GM18909 (cell line): ENCODE measurements at regions not wholly inside any gene's neighbourhood (a gene's known extent, or its start where the extent isn't known, plus 50 kb on each side); places are given as distances from the start of the nearest gene placed in this dataset.

Experiments used
- ATAC-seq: cut with Tn5 transposase; IDR thresholded peaks from one replicate; pipeline ENCODE4 v1.9.1; 2021; ENCODE audit warnings: mild to moderate bottlenecking; ENCODE audit not compliant: unreplicated experiment, poor library complexity

DNA sequence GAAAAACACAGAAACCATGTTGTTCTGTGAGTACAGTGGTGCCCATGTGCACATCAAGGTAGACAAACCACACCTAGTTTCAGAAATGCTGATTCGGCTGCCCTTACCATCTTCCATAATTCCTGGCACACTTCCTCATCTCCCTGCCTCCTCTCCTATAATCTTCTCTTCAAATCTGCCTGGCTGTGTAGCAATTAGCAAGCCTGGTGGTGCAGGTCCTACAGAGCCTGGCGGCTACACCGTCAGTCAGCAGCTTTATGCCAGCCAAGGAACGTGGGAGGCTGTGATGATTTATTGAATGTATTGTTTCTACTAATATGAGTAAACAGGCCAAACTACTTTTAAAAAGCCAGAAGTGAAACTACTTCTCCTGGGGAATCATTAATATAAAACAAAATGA is 106.8 kb downstream of the SEMA6D start:
- ATAC-seq: peak; percentile 70

DNA sequence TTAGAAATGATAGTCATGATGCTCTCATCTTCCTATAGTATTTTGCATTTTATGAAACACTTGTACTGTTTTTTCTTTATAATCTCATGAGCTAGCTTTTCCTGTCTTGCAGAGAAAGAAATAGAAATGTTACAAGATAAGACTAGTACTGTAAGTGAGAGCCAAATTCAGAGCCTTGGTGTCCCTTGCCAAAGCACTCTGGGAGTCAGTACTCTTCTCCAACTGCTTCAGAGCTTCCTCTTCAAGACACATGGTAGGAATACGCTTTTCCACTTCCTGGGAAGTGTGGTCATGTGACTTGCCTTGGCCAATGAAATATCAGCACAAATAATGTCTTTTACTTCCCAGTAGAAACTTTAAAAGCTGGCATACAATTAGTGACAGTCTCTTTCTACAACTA is 112.4 kb downstream of the SEMA6D start:
- ATAC-seq: no peak

DNA sequence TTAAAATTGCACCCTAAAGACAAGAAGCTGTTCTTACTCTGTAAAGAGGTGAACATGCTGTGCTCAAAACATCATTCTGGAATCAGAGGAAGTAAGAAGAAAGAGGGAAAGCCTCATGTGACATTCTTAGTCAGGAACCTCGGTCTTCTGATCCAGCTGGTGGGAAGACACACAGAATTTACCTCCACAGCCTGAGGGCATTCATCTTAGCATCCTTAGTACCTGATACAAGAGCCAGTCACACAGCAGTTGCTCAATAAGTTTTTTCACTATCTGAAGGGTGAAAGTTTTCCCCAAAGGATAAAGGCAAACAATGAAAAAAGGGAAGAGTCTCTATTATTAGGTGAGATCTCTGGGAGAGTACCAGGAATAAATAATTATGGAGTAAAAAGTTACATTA is 116.8 kb downstream of the SEMA6D start:
- ATAC-seq: no peak

DNA sequence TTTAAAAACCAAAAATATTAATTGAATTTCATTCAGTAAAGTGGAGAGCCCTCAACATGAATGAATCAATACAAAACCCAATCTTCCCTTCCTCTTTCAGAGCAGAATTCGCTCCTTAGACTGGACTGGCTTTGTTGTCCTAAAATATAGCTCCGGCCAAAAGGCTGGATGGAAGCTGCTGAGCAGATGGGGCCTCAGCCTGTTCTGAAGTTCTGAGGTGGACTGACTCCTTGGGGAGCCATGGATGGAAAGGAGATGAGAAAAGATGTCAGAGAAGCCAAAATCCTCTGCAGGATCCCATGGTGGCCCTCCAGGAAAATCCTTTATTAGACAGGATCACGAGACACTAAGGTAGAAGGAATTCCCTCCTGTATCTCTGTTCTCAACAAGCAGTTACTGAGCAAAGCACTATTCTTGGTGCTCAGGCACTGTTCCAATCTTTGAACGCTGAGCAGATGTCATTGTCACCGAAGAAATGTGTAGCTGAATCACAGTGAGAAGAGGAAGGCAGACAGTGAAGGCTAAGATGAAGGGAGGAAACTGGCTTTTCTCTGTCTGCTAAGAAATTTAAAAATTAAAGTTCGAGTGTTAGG is 122.0 kb downstream of the SEMA6D start:
- ATAC-seq: no peak

DNA sequence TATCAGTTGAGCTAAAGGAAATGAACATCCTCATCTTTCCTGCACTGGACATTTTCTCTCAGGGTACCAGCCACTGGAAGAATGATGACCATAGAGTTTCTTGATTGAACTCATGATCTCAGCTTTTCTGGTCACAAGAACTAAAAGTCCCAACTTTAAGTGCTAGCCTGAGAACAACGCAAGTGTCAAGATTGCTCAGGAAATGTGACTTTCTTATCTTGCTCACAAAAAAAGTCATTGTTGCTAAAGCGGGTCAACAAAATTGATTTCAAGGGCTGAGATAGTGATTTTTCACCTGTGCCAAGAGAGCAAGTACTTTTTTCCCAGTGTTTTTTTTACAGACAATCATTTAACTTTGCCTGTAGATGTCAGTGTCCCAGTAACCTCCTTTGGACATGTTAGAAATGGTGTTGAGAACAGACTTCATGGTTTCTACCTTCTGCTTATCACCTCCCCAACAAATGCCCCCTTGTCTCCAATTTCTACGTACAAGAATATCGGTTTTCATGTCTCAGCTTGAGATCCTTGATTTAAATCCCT is 125.9 kb downstream of the SEMA6D start:
- no peak for ATAC-seq

- no peak for ATAC-seq
These were observed 127.1 kb downstream of the SEMA6D start for GRCh38 chr15:47844437-47844836.

DNA sequence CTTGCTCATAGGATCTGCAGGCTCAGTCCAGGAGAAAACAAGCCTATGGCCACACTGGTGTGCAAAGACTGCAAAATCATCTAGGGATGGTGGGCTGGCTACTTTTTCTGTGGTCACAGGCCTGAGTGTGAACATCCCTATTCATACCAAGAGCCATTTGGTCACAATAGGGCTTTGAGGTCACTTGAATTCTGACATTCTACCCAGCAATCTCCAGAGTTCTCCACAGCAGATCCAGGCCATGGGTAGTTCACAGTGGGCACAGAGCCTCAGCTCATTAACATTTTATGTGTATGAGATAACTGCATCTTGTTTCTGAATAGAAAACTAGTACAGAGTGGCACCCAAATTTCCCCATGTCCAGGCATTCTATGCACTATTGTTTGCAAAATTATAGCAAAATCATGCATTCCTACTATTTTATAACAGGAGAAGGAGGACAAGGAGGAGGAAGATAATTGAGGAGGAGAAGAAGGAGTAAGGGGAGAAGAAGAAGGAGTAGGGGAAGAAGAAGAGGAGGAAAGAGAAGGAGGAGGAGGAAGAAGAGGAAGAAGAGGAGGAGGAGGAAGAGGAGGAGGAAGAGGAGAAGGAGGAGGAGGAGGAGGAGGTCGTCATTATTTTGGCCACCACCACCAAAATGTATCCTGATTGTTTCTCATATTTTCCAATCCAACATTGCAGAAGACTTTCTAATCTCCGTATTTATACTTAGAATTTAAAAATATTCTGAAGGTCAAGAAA is 129.0 kb downstream of the SEMA6D start:
- no peak for ATAC-seq

- no peak for ATAC-seq
These were observed 129.6 kb downstream of the SEMA6D start for GRCh38 chr15:47846876-47847275.

DNA sequence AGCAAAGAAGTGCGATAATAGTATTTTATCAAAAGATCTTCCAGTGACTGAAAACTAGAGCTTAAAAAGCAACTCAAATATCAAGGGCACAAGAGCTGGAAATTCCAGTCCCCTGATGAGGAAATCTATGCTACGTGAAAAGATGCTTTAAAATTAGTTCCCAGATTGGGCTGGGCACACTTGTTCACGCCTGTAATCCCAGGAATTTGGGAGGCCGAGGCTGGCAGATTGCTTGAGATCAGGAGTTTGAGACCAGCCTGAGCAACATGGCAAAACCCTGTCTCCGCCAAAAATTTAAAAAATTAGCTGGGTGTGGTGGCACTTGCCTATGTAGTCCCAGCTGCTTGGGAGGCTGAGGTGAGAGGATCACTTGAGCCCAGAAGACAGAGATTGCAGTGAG is 138.8 kb downstream of the SEMA6D start:
- no peak for ATAC-seq

DNA sequence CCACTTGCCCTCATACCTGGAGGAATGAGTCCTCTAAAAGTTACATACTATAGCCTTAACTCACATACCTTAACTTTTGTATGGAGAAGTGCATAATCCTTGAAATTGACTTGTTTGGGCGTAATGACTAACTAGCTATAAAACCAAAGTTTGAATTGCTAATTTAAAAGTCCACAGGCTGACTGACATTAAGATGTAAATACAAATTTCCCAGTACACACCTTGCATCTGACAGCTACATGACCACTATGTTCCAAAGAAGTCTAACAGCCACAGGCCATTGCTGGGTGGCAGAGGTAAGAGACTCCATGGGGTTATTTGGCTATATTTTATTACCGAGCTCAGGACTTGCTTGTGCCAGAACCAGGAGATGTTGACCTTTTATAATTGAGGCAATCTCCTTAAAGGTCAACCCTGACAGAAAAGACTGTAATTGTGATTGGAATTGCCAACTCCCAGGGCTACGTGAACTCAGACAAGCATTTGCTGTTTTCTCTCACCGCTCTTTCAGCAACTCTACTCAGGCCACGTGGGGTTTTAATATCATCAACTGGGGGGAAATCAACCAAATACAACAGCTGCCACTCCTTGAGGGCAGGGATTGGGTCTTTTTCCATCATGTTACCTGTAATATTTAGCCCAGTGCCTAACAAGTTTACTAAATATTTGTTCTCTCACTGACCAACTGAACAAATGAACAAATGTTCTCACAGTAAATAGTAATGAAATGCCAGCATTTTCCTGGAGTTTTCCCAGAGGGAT is 139.9 kb downstream of the SEMA6D start:
- no peak for ATAC-seq

- ATAC-seq: no peak
These were observed 140.5 kb downstream of the SEMA6D start for GRCh38 chr15:47857776-47858167.

GRCh38 chr15:47861111-47861903 is 144.0 kb downstream of the SEMA6D start:
- ATAC-seq: no peak

DNA sequence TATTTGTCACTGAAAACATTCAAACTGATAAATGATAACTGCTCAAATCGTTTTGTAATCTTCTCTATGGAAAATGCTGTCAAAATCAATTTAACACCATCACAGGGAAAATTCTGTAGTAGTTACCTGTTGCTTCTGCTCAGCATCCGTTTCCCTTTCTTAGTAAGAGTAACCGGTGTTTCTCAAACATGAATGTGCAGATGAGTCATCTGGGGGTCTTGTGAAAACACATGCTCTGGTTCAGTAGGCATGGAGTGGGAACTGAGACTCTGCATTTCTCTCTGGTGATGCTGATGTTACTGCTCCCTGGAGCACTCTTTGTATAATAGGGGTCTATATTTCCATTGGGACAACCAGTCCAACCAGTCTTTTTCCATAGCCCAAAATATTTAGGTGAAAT is 145.1 kb downstream of the SEMA6D start:
- ATAC-seq: no peak

DNA sequence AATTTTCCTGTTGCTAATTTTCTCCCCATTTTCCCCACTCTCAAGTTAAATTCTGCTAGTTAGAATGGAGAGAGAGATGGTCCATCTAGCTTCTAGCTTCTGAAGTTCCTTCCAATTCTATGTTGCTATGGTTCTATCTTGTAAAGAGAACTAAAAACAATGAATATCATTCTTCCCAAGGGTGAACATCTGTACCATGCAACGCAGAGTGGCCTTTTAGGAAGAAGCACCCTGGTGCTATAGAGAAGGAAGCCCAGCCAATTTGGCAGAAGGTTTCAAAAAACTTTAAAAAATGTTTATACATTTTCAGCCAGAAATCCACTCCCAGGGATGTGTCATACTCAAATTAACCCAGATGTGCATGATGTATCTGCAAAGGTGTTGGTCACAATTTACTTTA is 149.1 kb downstream of the SEMA6D start:
- ATAC-seq: no peak

DNA sequence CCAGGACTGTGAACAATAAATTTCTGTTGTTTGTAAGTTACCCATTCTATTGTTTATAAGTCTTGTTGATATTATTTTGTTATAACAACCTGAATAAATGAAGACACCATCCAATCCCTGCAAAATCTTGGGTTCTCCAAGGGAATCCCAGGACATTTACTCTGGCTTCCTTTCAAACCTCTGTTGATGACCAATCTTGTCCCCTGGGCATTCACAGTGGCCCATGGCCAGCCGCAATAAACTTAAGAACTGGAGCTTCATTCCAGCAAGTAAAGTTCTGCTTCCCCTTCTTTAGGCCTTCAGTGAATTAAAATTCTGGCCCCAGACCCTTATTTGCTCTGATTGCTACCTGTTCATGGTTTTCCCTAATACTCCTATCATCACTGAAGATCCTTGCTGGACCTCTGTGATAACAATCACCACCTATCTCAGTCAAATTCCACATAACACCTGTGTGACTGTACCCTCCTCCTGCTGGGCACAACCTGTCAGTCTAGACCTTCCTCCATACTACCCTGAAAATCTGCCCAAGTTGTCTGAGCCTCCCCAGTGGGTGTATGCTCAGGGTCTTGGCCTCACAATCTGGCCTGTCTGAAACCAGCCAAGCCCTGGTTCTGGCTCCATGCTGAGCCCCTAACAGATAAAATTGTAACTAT is 153.1 kb downstream of the SEMA6D start:
- ATAC-seq: no peak

- no peak for ATAC-seq
These were observed 153.8 kb downstream of the SEMA6D start for GRCh38 chr15:47870956-47871625.

- ATAC-seq: no peak
These were observed 154.9 kb downstream of the SEMA6D start for GRCh38 chr15:47872208-47872607.

DNA sequence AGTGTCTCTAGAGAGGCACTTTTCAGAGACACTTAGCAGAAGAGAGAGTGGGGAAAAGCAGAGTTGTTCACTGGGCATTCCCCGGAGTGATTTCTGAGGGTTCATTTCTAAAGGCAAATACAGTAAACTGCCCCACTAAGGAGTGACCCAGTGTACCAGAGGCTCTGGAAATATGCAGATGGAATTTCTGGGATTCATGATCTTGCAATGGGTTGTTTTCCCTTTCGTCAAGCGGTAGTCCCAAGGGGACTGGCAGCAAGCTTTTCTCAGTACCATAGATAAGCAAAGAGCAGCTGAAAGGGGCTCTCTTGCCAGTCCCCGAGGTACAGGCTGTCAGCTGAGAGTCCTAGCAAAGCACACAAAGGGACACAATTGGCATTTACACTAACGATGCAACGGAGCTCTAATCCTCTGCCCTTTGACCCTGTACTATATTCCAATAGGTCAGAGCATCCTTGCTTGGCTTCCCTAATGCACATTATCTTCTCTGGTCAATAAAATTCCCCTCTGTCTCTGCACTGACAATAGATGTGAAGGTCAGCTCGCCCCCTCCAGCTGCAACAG is 155.6 kb downstream of the SEMA6D start:
- ATAC-seq: no peak

- ATAC-seq: no peak
These were observed 159.7 kb downstream of the SEMA6D start for GRCh38 chr15:47876986-47877385.
